ENCODE measurements at regions not wholly inside any gene's neighbourhood (a gene's known extent, or its start where the extent isn't known, plus 50 kb on each side); places are given as distances from the start of the nearest gene placed in this dataset.

DNA sequence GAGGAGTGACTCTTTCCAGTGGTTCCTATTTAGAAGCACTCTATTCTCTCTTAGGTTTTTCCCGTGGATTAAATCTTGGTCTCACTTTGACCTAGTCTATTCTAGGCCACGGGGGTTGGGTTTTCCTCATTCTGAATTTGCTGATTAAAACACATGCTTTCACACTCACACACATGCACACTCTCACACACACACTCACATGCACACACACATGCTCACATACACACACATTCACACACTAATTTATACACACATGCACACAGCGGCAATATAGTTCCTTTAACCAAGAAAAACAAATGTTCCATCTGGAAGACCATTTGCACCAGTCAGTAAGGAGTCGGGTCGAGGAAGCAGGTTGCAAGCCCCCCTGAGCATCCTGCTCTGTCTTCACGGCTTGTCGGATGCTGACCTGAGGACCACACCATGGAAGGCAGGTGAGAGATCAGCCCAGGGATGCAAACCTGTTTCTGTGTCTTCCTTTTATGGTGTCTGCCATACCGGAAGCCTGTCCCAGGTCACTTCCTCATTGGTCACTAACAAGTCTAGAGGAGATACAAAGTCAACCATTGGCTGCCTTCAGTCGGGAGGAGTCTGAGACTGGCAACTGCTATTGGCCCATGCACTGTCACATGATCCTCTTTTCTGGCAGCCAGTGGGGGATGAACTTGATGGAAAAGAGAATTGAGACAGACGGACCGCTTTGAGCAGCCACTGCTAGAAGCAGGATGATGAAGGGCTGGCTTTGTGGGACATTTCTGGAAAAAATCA lies 330.8 kb downstream of the FGFR2 start:
- FAIRE-seq = no peak
- no peak for DNase-seq
- no peaks in the 10 kb centered on the region for H3K27me3 ChIP-seq (ENCODE audit: control insufficient read depth, insufficient read depth, low read length)
- H3K4me1 ChIP-seq (ENCODE audit: control insufficient read depth in 2 of 3, insufficient read depth in 2 of 3, low read depth in 1 of 3, low read length in 3 of 3) = no peaks in the 10 kb centered on the region
- TF ChIP-seq, protein P1, sequence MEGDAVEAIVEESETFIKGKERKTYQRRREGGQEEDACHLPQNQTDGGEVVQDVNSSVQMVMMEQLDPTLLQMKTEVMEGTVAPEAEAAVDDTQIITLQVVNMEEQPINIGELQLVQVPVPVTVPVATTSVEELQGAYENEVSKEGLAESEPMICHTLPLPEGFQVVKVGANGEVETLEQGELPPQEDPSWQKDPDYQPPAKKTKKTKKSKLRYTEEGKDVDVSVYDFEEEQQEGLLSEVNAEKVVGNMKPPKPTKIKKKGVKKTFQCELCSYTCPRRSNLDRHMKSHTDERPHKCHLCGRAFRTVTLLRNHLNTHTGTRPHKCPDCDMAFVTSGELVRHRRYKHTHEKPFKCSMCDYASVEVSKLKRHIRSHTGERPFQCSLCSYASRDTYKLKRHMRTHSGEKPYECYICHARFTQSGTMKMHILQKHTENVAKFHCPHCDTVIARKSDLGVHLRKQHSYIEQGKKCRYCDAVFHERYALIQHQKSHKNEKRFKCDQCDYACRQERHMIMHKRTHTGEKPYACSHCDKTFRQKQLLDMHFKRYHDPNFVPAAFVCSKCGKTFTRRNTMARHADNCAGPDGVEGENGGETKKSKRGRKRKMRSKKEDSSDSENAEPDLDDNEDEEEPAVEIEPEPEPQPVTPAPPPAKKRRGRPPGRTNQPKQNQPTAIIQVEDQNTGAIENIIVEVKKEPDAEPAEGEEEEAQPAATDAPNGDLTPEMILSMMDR (IDR thresholded peaks at IDR 0.05; ENCODE audit: borderline replicate concordance, extremely low read depth, insufficient read depth) = no peak
- H3K27ac ChIP-seq (ENCODE audit: low read depth in 2 of 2, low read length in 2 of 2) = no peak overlapping the region
- no peak overlapping the region for H3K9ac ChIP-seq (ENCODE audit: low read length in 3 of 3)
- intact Hi-C loops (cut with DNase I) = no loop called here
- H3K4me3 ChIP-seq (ENCODE audit: low read length in 3 of 3) = no peak overlapping the region
- no peaks in the 10 kb centered on the region for H3K36me3 ChIP-seq (ENCODE audit: control insufficient read depth in 2 of 3, insufficient read depth in 3 of 3, low read length in 3 of 3)
- H3K9me3 ChIP-seq (ENCODE audit: control insufficient read depth in 2 of 3, insufficient read depth in 1 of 3, low read length in 3 of 3) = no peaks in the 10 kb centered on the region

DNA sequence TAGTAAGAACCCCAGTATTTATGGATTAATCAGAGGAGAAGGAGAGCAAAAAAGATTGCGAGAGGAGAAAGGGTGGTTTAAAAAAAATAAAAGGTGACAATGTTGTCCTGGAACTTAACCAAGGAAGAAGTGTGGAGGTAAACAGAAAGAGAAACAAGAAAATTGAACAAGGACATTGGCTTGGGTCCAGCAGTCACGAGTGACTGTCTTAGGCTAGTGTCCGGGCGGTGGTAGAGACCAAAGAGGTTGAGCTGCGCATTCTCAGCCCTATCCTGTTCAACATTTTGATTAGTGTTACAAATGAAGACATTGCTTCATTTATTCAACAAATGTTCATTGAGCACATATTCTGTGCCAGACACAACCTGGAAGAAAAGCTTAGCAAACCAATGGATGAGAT lies 329.9 kb downstream of the FGFR2 start:
- TF ChIP-seq, protein P1 (IDR thresholded peaks at IDR 0.05; ENCODE audit: borderline replicate concordance, extremely low read depth, insufficient read depth) = no peak
- FAIRE-seq = no peak

DNA sequence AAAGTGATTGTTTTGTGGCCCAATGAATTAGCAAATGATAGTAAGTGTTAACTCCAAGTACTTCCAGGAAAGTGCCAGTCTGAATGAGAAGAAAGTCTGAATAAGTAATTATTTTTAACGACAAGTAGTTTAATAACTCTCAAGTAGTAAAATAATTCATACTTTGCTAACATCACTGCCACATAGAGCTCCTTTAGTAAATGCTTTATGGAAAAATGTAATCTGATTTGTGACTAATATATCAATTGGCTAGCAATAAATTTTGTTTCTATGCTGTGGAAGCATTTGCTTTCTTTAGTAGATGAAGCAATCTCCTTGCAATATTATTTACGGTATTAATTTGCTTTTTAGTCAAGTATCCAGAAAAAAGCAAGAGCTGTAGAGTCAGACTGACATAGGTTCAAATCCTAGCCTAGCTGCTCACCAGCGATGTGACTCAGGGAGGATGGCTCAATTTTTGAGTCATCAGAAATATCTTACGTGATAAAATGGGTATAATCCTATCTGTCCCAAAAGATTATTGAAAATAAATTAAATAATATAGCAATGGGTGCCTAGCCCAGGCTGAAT lies 329.3 kb downstream of the FGFR2 start:
- Histone ChIP-seq H3K4me1 (ENCODE audit: control insufficient read depth in 2 of 3, insufficient read depth in 2 of 3, low read depth in 1 of 3, low read length in 3 of 3) (no peaks in the 10 kb centered on the region), H3K27me3 (ENCODE audit: control insufficient read depth, insufficient read depth, low read length) (no peaks in the 10 kb centered on the region), H3K9me3 (ENCODE audit: control insufficient read depth in 2 of 3, insufficient read depth in 1 of 3, low read length in 3 of 3) (no peaks in the 10 kb centered on the region), H3K9ac (ENCODE audit: low read length in 3 of 3) (no peak overlapping the region), H3K27ac (ENCODE audit: low read depth in 2 of 2, low read length in 2 of 2) (no peak overlapping the region), H3K4me3 (ENCODE audit: low read length in 3 of 3) (no peak overlapping the region), H3K36me3 (ENCODE audit: control insufficient read depth in 2 of 3, insufficient read depth in 3 of 3, low read length in 3 of 3) (no peaks in the 10 kb centered on the region)
- intact Hi-C loops (cut with DNase I) = no loop called here
- FAIRE-seq (no peak), DNase-seq (no peak)
- TF ChIP-seq, protein P1 (IDR thresholded peaks at IDR 0.05; ENCODE audit: borderline replicate concordance, extremely low read depth, insufficient read depth) = no peak

More for the DNA sequence above, 329.9 kb downstream of the FGFR2 start:
- no peaks in the 10 kb centered on the region for H3K36me3 ChIP-seq (ENCODE audit: control insufficient read depth in 2 of 3, insufficient read depth in 3 of 3, low read length in 3 of 3)
- no peak overlapping the region for H3K4me3 ChIP-seq (ENCODE audit: low read length in 3 of 3)
- no peak overlapping the region for H3K27ac ChIP-seq (ENCODE audit: low read depth in 2 of 2, low read length in 2 of 2)
- no peaks in the 10 kb centered on the region for H3K9me3 ChIP-seq (ENCODE audit: control insufficient read depth in 2 of 3, insufficient read depth in 1 of 3, low read length in 3 of 3)
- H3K27me3 ChIP-seq (ENCODE audit: control insufficient read depth, insufficient read depth, low read length) = no peaks in the 10 kb centered on the region
- no peak overlapping the region for H3K9ac ChIP-seq (ENCODE audit: low read length in 3 of 3)
- DNase-seq = no peak
- intact Hi-C loops (cut with DNase I) = no loop called here
- no peaks in the 10 kb centered on the region for H3K4me1 ChIP-seq (ENCODE audit: control insufficient read depth in 2 of 3, insufficient read depth in 2 of 3, low read depth in 1 of 3, low read length in 3 of 3)

Data from kidney (tissue), 13 donors.